Astrocyte (in vitro differentiated cells and primary cell): ENCODE measurements at regions not wholly inside any gene's neighbourhood (a gene's known extent, or its start where the extent isn't known, plus 50 kb on each side); places are given as distances from the start of the nearest gene placed in this dataset.

Source experiments
- CTCF ChIP-seq: IDR thresholded peaks from 2 replicates; pipeline ENCODE4 v1.5.1; 2011; ENCODE audit warnings: low read depth, mild to moderate bottlenecking, inconsistent platforms, low read length, moderate library complexity; ENCODE audit not compliant: insufficient read depth
- EZH2 ChIP-seq: IDR thresholded peaks from 2 replicates; pipeline ENCODE4 v1.6.1; 2012; ENCODE audit warnings: mild to moderate bottlenecking, low read length, inconsistent platforms; ENCODE audit not compliant: insufficient read depth

- no peak for TF ChIP-seq CTCF
- no peak for TF ChIP-seq EZH2
Measured at GRCh38 chrX:140343226-140343868, 161.5 kb downstream of the SOX3 start.
